Caco-2 (cell line): ENCODE measurements at regions not wholly inside any gene's neighbourhood (a gene's known extent, or its start where the extent isn't known, plus 50 kb on each side); places are given as distances from the start of the nearest gene placed in this dataset.

Experiments
- BruUV-seq: library from RNA; stranded (reverse); fragments of 400-500 nt; replicated peaks from 2 replicates; lab custom pipeline; 2021; lab: Mats Ljungman, UMichigan
- CTCF ChIA-PET: fragments of 300-600 bp; sonication (Branson Sonifier 250); formaldehyde crosslinking; loops from one replicate; lab custom pipeline; 2022; ENCODE audit warnings: antibody characterized with exemption; lab: Charles Lee
- POLR2A ChIA-PET: fragments of 300-600 bp; sonication (Branson Sonifier 250); formaldehyde crosslinking; loops from one replicate; lab custom pipeline; 2022; ENCODE audit warnings: antibody characterized with exemption; lab: Charles Lee
- DNase-seq, 2 experiments: peaks; one replicate each; pipeline versions ENCODE4 v3.0.0 to v3.0.0-alpha.2; 2020 to 2022
- H3K27me3 ChIP-seq: replicated peaks from 2 replicates; pipeline ENCODE4 v1.6.0; 2011; ENCODE audit warnings: low read length; ENCODE audit not compliant: control insufficient read depth, insufficient read depth
- H3K36me3 ChIP-seq: 2 replicates; pipeline ENCODE4 v1.5.1; 2011; ENCODE audit warnings: low read length; ENCODE audit not compliant: control insufficient read depth, insufficient read depth
- H3K4me1 ChIP-seq: fragments of 250-450 bp; sonication (Bioruptor Pico); 2 replicates; pipeline ENCODE4 v1.5.1; 2020; ENCODE audit warnings: mild to moderate bottlenecking
- H3K4me3 ChIP-seq: 2 replicates; pipeline ENCODE4 v1.5.1; 2011; ENCODE audit warnings: low read depth, mild to moderate bottlenecking, control low read depth, low read length
- H3K9me3 ChIP-seq: fragments of 250-450 bp; sonication (Bioruptor Pico); 2 replicates; pipeline ENCODE4 v1.5.1; 2020; ENCODE audit warnings: mild to moderate bottlenecking, moderate library complexity
- H3K27ac Mint-ChIP-seq: one replicate; pipeline ENCODE4 v1.8.0; 2022; ENCODE audit warnings: mixed read lengths; ENCODE audit not compliant: unreplicated experiment
- H3K27me3 Mint-ChIP-seq: one replicate; pipeline ENCODE4 v1.8.0; 2022; ENCODE audit warnings: mixed read lengths; ENCODE audit not compliant: insufficient read depth, unreplicated experiment
- H3K36me3 Mint-ChIP-seq: one replicate; pipeline ENCODE4 v1.8.0; 2022; ENCODE audit warnings: mild to moderate bottlenecking, mixed read lengths; ENCODE audit not compliant: insufficient read depth, unreplicated experiment
- H3K4me1 Mint-ChIP-seq: one replicate; pipeline ENCODE4 v1.8.0; 2022; ENCODE audit warnings: low read depth, mixed read lengths; ENCODE audit not compliant: unreplicated experiment
- H3K4me3 Mint-ChIP-seq: one replicate; pipeline ENCODE4 v1.8.0; 2022; ENCODE audit warnings: mild to moderate bottlenecking, moderate library complexity, mixed read lengths; ENCODE audit not compliant: unreplicated experiment
- H3K9me3 Mint-ChIP-seq: one replicate; pipeline ENCODE4 v1.8.0; 2022; ENCODE audit warnings: mixed read lengths; ENCODE audit not compliant: unreplicated experiment
- CTCF ChIP-seq, 2 experiments: fragments of 200-600 bp in 1 of 2; IDR thresholded peaks; 1 replicate in 1 of 2; 2 replicates in 1 of 2; pipeline versions ENCODE4 v1.5.1 to v1.8.0; 2011 to 2022; ENCODE audit warnings: antibody characterized with exemption in 1 of 2, control low read depth in 1 of 2, inconsistent platforms in 1 of 2, low read depth in 1 of 2, low read length in 1 of 2, mild to moderate bottlenecking in 1 of 2, moderate library complexity in 1 of 2; ENCODE audit not compliant: insufficient read depth in 1 of 2, severe bottlenecking in 1 of 2, unreplicated experiment in 1 of 2
- intact Hi-C: fragments of 100-400 bp; cut with micrococcal nuclease; formaldehyde crosslinking; loops from one replicate; pipeline ENCODE4 v1.10.0; 2022; ENCODE audit not compliant: unreplicated experiment

GRCh38 chr4:53890461-53890860 is 173.9 kb downstream of the CHIC2 start:
- H3K36me3 Mint-ChIP-seq = no peaks in the 10 kb centered on the region
- ChIA-PET POLR2A (no interaction called here), CTCF (no interaction called here)
- H3K27me3 Mint-ChIP-seq = no peaks in the 10 kb centered on the region
- Histone ChIP-seq H3K4me3 (no peak overlapping the region), H3K27me3 (no peaks in the 10 kb centered on the region), H3K4me1 (no peaks in the 10 kb centered on the region), H3K9me3 (no peaks in the 10 kb centered on the region), H3K36me3 (no peaks in the 10 kb centered on the region)
- TF ChIP-seq CTCF (IDR thresholded peaks at IDR 0.05; ENCODE audit: insufficient read depth in 1 of 2, low read depth in 1 of 2, low read length in 1 of 2, severe bottlenecking in 1 of 2, unreplicated experiment in 1 of 2) = no peak
- H3K4me3 Mint-ChIP-seq = no peak overlapping the region
- no peak overlapping the region for H3K27ac Mint-ChIP-seq
- H3K9me3 Mint-ChIP-seq = no peaks in the 10 kb centered on the region
- no TSS peak for BruUV-seq
- intact Hi-C loops = no loop called here
- H3K4me1 Mint-ChIP-seq = no peaks in the 10 kb centered on the region
- no peak for DNase-seq

GRCh38 chr4:53889326-53890055 is 174.9 kb downstream of the CHIC2 start:
- no peak for DNase-seq
- no peak for TF ChIP-seq CTCF (IDR thresholded peaks at IDR 0.05; ENCODE audit: insufficient read depth in 1 of 2, low read depth in 1 of 2, low read length in 1 of 2, severe bottlenecking in 1 of 2, unreplicated experiment in 1 of 2)
- no peaks in the 10 kb centered on the region for H3K9me3 Mint-ChIP-seq
- no peaks in the 10 kb centered on the region for H3K27me3 Mint-ChIP-seq
- no peak overlapping the region for H3K4me3 Mint-ChIP-seq
- Histone ChIP-seq H3K36me3 (no peaks in the 10 kb centered on the region), H3K4me1 (no peaks in the 10 kb centered on the region), H3K27me3 (no peaks in the 10 kb centered on the region), H3K9me3 (no peaks in the 10 kb centered on the region), H3K4me3 (no peak overlapping the region)
- CTCF ChIA-PET = no interaction called here
- POLR2A ChIA-PET = no interaction called here
- BruUV-seq = no TSS peak
- H3K27ac Mint-ChIP-seq = no peak overlapping the region
- intact Hi-C loops = no loop called here
- H3K36me3 Mint-ChIP-seq = no peaks in the 10 kb centered on the region
- no peaks in the 10 kb centered on the region for H3K4me1 Mint-ChIP-seq

- Mint-ChIP-seq H3K9me3 (peaks cover 10% of the 10 kb centered on the region), H3K36me3 (no peaks in the 10 kb centered on the region), H3K27ac (no peak overlapping the region), H3K4me3 (no peak overlapping the region), H3K4me1 (no peaks in the 10 kb centered on the region), H3K27me3 (no peaks in the 10 kb centered on the region)
- H3K36me3 ChIP-seq = no peaks in the 10 kb centered on the region
- intact Hi-C loops = no loop called here
- H3K9me3 ChIP-seq = no peaks in the 10 kb centered on the region
- ChIA-PET CTCF (no interaction called here), POLR2A (no interaction called here)
- no peaks in the 10 kb centered on the region for H3K27me3 ChIP-seq
- no peaks in the 10 kb centered on the region for H3K4me1 ChIP-seq
- no TSS peak for BruUV-seq
- no peak for DNase-seq
- TF ChIP-seq CTCF (IDR thresholded peaks at IDR 0.05; ENCODE audit: insufficient read depth in 1 of 2, low read depth in 1 of 2, low read length in 1 of 2, severe bottlenecking in 1 of 2, unreplicated experiment in 1 of 2) = no peak
- no peak overlapping the region for H3K4me3 ChIP-seq
Measured at GRCh38 chr4:53886090-53886489, 178.3 kb downstream of the CHIC2 start.
